ENCODE measurements at regions not wholly inside any gene's neighbourhood (a gene's known extent, or its start where the extent isn't known, plus 50 kb on each side); places are given as distances from the start of the nearest gene placed in this dataset.

GRCh38 chr1:200483491-200484143 is 73.8 kb upstream of the ZNF281 start:
- CTCF ChIA-PET, result interaction anchor here (0.6 to 1.7 kb wide), 16 partner anchors 43 to 799 kb away, joined by 3 to 6 read pairs (median 3); partner anchors contain the start of gene ZNF281
- H3K27ac Mint-ChIP-seq (ENCODE audit: unreplicated experiment), result peak overlapping the region; percentile 63
- H3K27me3 Mint-ChIP-seq (ENCODE audit: unreplicated experiment), result no peaks in the 10 kb centered on the region
- BruUV-seq (replicated peaks), result no TSS peak
- H3K4me3 Mint-ChIP-seq (ENCODE audit: low read depth, unreplicated experiment), result no peak overlapping the region
- intact Hi-C loops (cut with micrococcal nuclease; ENCODE audit: unreplicated experiment), result loop anchor here (5.0 to 10.0 kb wide), 3 partner anchors 191 to 799 kb away; no protein-coding TSS in a partner anchor
- peak; percentile 83 for DNase-seq
- peaks cover 22% of the 10 kb centered on the region for H3K4me1 Mint-ChIP-seq (ENCODE audit: low read depth, unreplicated experiment)
- no peaks in the 10 kb centered on the region for H3K9me3 Mint-ChIP-seq (ENCODE audit: low read depth, unreplicated experiment)
- peaks cover under 1% of the 10 kb centered on the region for H3K36me3 Mint-ChIP-seq (ENCODE audit: insufficient read depth, unreplicated experiment)
- TF ChIP-seq, protein P1, sequence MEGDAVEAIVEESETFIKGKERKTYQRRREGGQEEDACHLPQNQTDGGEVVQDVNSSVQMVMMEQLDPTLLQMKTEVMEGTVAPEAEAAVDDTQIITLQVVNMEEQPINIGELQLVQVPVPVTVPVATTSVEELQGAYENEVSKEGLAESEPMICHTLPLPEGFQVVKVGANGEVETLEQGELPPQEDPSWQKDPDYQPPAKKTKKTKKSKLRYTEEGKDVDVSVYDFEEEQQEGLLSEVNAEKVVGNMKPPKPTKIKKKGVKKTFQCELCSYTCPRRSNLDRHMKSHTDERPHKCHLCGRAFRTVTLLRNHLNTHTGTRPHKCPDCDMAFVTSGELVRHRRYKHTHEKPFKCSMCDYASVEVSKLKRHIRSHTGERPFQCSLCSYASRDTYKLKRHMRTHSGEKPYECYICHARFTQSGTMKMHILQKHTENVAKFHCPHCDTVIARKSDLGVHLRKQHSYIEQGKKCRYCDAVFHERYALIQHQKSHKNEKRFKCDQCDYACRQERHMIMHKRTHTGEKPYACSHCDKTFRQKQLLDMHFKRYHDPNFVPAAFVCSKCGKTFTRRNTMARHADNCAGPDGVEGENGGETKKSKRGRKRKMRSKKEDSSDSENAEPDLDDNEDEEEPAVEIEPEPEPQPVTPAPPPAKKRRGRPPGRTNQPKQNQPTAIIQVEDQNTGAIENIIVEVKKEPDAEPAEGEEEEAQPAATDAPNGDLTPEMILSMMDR (IDR thresholded peaks at IDR 0.05; ENCODE audit: unreplicated experiment), result no peak

GRCh38 chr1:200480964-200481363 is 71.1 kb upstream of the ZNF281 start:
- no peak overlapping the region for H3K27ac Mint-ChIP-seq (ENCODE audit: unreplicated experiment)
- no peak overlapping the region for H3K4me3 Mint-ChIP-seq (ENCODE audit: low read depth, unreplicated experiment)
- intact Hi-C loops (cut with micrococcal nuclease; ENCODE audit: unreplicated experiment), result loop anchor here (5.0 to 10.0 kb wide), 3 partner anchors 189 to 796 kb away; no protein-coding TSS in a partner anchor
- H3K27me3 Mint-ChIP-seq (ENCODE audit: unreplicated experiment), result no peaks in the 10 kb centered on the region
- H3K36me3 Mint-ChIP-seq (ENCODE audit: insufficient read depth, unreplicated experiment), result peaks cover 6% of the 10 kb centered on the region
- TF ChIP-seq, protein P1 (IDR thresholded peaks at IDR 0.05; ENCODE audit: unreplicated experiment), result no peak
- BruUV-seq (replicated peaks), result no TSS peak
- peaks cover 26% of the 10 kb centered on the region for H3K4me1 Mint-ChIP-seq (ENCODE audit: low read depth, unreplicated experiment)
- H3K9me3 Mint-ChIP-seq (ENCODE audit: low read depth, unreplicated experiment), result no peaks in the 10 kb centered on the region
- CTCF ChIA-PET, result no interaction called here
- no peak for DNase-seq

GRCh38 chr1:200479816-200480215 is 70.0 kb upstream of the ZNF281 start:
- TF ChIP-seq, protein P1 (IDR thresholded peaks at IDR 0.05; ENCODE audit: unreplicated experiment), result no peak
- H3K27ac Mint-ChIP-seq (ENCODE audit: unreplicated experiment), result no peak overlapping the region
- BruUV-seq (replicated peaks), result no TSS peak
- H3K36me3 Mint-ChIP-seq (ENCODE audit: insufficient read depth, unreplicated experiment), result peaks cover 6% of the 10 kb centered on the region
- H3K9me3 Mint-ChIP-seq (ENCODE audit: low read depth, unreplicated experiment), result no peaks in the 10 kb centered on the region
- DNase-seq, result no peak
- CTCF ChIA-PET, result interaction anchor here (0.6 kb wide), 1 partner anchor 186 kb away, joined by 3 read pairs; no protein-coding TSS in a partner anchor
- intact Hi-C loops (cut with micrococcal nuclease; ENCODE audit: unreplicated experiment), result loop anchor here (5.0 to 10.0 kb wide), 3 partner anchors 188 to 795 kb away; no protein-coding TSS in a partner anchor
- H3K27me3 Mint-ChIP-seq (ENCODE audit: unreplicated experiment), result no peaks in the 10 kb centered on the region
- no peak overlapping the region for H3K4me3 Mint-ChIP-seq (ENCODE audit: low read depth, unreplicated experiment)
- H3K4me1 Mint-ChIP-seq (ENCODE audit: low read depth, unreplicated experiment), result peaks cover 26% of the 10 kb centered on the region

GRCh38 chr1:200478945-200479558 is 69.2 kb upstream of the ZNF281 start:
- CTCF ChIA-PET, result interaction anchor here (0.5 to 0.7 kb wide), 2 partner anchors 139 to 202 kb away, joined by 3 read pairs; no protein-coding TSS in a partner anchor
- Mint-ChIP-seq H3K27ac (ENCODE audit: unreplicated experiment) (no peak overlapping the region), H3K36me3 (ENCODE audit: insufficient read depth, unreplicated experiment) (peaks cover 6% of the 10 kb centered on the region), H3K4me1 (ENCODE audit: low read depth, unreplicated experiment) (peaks cover 24% of the 10 kb centered on the region), H3K27me3 (ENCODE audit: unreplicated experiment) (no peaks in the 10 kb centered on the region), H3K4me3 (ENCODE audit: low read depth, unreplicated experiment) (no peak overlapping the region), H3K9me3 (ENCODE audit: low read depth, unreplicated experiment) (no peaks in the 10 kb centered on the region)
- no peak for DNase-seq
- TF ChIP-seq, protein P1 (IDR thresholded peaks at IDR 0.05; ENCODE audit: unreplicated experiment), result no peak
- intact Hi-C loops (cut with micrococcal nuclease; ENCODE audit: unreplicated experiment), result no loop called here
- no TSS peak for BruUV-seq (replicated peaks)

Measured in Calu3 (cell line).